ENCODE measurements at regions not wholly inside any gene's neighbourhood (a gene's known extent, or its start where the extent isn't known, plus 50 kb on each side); places are given as distances from the start of the nearest gene placed in this dataset.
"Not testable (repeated sequence)": the region's sequence is repeated elsewhere in the genome, so short reads cannot be mapped to it uniquely, and the experiment has no call there.

GRCh38 chr22:48426466-48427380 is 1401.0 kb downstream of the BRD1 start:
- ATAC-seq (replicated peaks) (no peak), DNase-seq (no peak)
- no peaks in the 10 kb centered on the region for H3K4me1 Mint-ChIP-seq
- no peak overlapping the region for H3K4me3 Mint-ChIP-seq
- no peaks in the 10 kb centered on the region for H3K36me3 Mint-ChIP-seq
- H3K27ac Mint-ChIP-seq: no peak overlapping the region
- peaks cover 71 to 92% of the 10 kb centered on the region in 2 donors for H3K27me3 Mint-ChIP-seq
- peaks cover 0 to 3% of the 10 kb centered on the region in 2 donors for H3K9me3 Mint-ChIP-seq

- Mint-ChIP-seq H3K9me3 (peaks cover 0 to 7% of the 10 kb centered on the region in 2 donors), H3K27me3 (peaks cover 70 to 91% of the 10 kb centered on the region in 2 donors), H3K4me3 (no peak overlapping the region), H3K27ac (no peak overlapping the region), H3K36me3 (no peaks in the 10 kb centered on the region), H3K4me1 (no peaks in the 10 kb centered on the region)
- ATAC-seq (replicated peaks) (no peak), DNase-seq (no peak)
These were observed 1402.0 kb downstream of the BRD1 start for GRCh38 chr22:48425641-48426040.

GRCh38 chr22:48425091-48425506 is 1402.6 kb downstream of the BRD1 start:
- DNase-seq: no peak
- H3K27ac Mint-ChIP-seq: no peak overlapping the region
- H3K4me3 Mint-ChIP-seq: no peak overlapping the region
- ATAC-seq (replicated peaks): no peak
- H3K27me3 Mint-ChIP-seq: peaks cover 67 to 91% of the 10 kb centered on the region in 2 donors
- no peaks in the 10 kb centered on the region for H3K4me1 Mint-ChIP-seq
- H3K9me3 Mint-ChIP-seq: peaks cover 0 to 7% of the 10 kb centered on the region in 2 donors
- H3K36me3 Mint-ChIP-seq: no peaks in the 10 kb centered on the region

GRCh38 chr22:48424661-48425060 is 1403.0 kb downstream of the BRD1 start:
- no peak for ATAC-seq (replicated peaks)
- H3K9me3 Mint-ChIP-seq: peaks cover 0 to 7% of the 10 kb centered on the region in 2 donors
- H3K27ac Mint-ChIP-seq: no peak overlapping the region
- H3K4me1 Mint-ChIP-seq: no peaks in the 10 kb centered on the region
- H3K27me3 Mint-ChIP-seq: peaks cover 65 to 91% of the 10 kb centered on the region in 2 donors
- no peak for DNase-seq
- no peaks in the 10 kb centered on the region for H3K36me3 Mint-ChIP-seq
- H3K4me3 Mint-ChIP-seq: no peak overlapping the region

GRCh38 chr22:48424201-48424627 is 1403.5 kb downstream of the BRD1 start:
- Mint-ChIP-seq H3K4me1 (no peaks in the 10 kb centered on the region), H3K4me3 (no peak overlapping the region)
- no peak for ATAC-seq (replicated peaks)

GRCh38 chr22:48423481-48423911 is 1404.2 kb downstream of the BRD1 start:
- H3K27ac Mint-ChIP-seq: no peak overlapping the region
- no peak for ATAC-seq (replicated peaks)

More at GRCh38 chr22:48424201-48424627, 1403.5 kb downstream of the BRD1 start:
- Mint-ChIP-seq H3K36me3 (no peaks in the 10 kb centered on the region), H3K27me3 (peaks cover 65 to 91% of the 10 kb centered on the region in 2 donors), H3K9me3 (peaks cover 0 to 7% of the 10 kb centered on the region in 2 donors), H3K27ac (no peak overlapping the region)
- no peak for DNase-seq

GRCh38 chr22:48422900-48423480 is 1404.7 kb downstream of the BRD1 start:
- H3K4me1 Mint-ChIP-seq: no peaks in the 10 kb centered on the region
- H3K9me3 Mint-ChIP-seq: peaks cover 0 to 7% of the 10 kb centered on the region in 2 donors
- H3K27ac Mint-ChIP-seq: no peak overlapping the region
- no peaks in the 10 kb centered on the region for H3K36me3 Mint-ChIP-seq
- peaks cover 65 to 90% of the 10 kb centered on the region in 2 donors for H3K27me3 Mint-ChIP-seq
- ATAC-seq (replicated peaks): no peak
- no peak overlapping the region for H3K4me3 Mint-ChIP-seq
- DNase-seq: no peak

More at GRCh38 chr22:48423481-48423911, 1404.2 kb downstream of the BRD1 start:
- Mint-ChIP-seq H3K4me3 (no peak overlapping the region), H3K27me3 (peaks cover 69 to 91% of the 10 kb centered on the region in 2 donors), H3K4me1 (no peaks in the 10 kb centered on the region), H3K9me3 (peaks cover 0 to 7% of the 10 kb centered on the region in 2 donors), H3K36me3 (no peaks in the 10 kb centered on the region)
- DNase-seq: no peak

GRCh38 chr22:48418831-48419230 is 1408.8 kb downstream of the BRD1 start:
- ATAC-seq (replicated peaks): no peak
- Mint-ChIP-seq H3K4me1 (no peaks in the 10 kb centered on the region), H3K9me3 (peaks cover 0 to 7% of the 10 kb centered on the region in 2 donors), H3K27me3 (peaks cover 36 to 75% of the 10 kb centered on the region in 2 donors), H3K4me3 (no peak overlapping the region), H3K36me3 (no peaks in the 10 kb centered on the region), H3K27ac (no peak overlapping the region)
- no peak for DNase-seq

GRCh38 chr22:48417225-48418070 is 1410.2 kb downstream of the BRD1 start:
- Mint-ChIP-seq H3K27me3 (peaks cover 39 to 71% of the 10 kb centered on the region in 2 donors), H3K27ac (no peak overlapping the region), H3K4me1 (no peaks in the 10 kb centered on the region), H3K36me3 (no peaks in the 10 kb centered on the region), H3K9me3 (peaks cover 0 to 5% of the 10 kb centered on the region in 2 donors), H3K4me3 (no peak overlapping the region)
- DNase-seq: no peak
- no peak for ATAC-seq (replicated peaks)

GRCh38 chr22:48416396-48417224 is 1411.1 kb downstream of the BRD1 start:
- peaks cover 0 to 3% of the 10 kb centered on the region in 2 donors for H3K9me3 Mint-ChIP-seq
- H3K4me3 Mint-ChIP-seq: no peak overlapping the region
- no peaks in the 10 kb centered on the region for H3K4me1 Mint-ChIP-seq
- no peak for DNase-seq
- H3K27me3 Mint-ChIP-seq: peaks cover 37 to 69% of the 10 kb centered on the region in 2 donors
- H3K36me3 Mint-ChIP-seq: no peaks in the 10 kb centered on the region
- no peak overlapping the region for H3K27ac Mint-ChIP-seq
- ATAC-seq (replicated peaks): no peak

- H3K36me3 Mint-ChIP-seq: no peaks in the 10 kb centered on the region
- H3K4me1 Mint-ChIP-seq: no peaks in the 10 kb centered on the region
- no peak for ATAC-seq (replicated peaks)
- H3K27me3 Mint-ChIP-seq: peaks cover 41 to 70% of the 10 kb centered on the region in 2 donors
- H3K9me3 Mint-ChIP-seq: no peaks in the 10 kb centered on the region
- no peak overlapping the region for H3K27ac Mint-ChIP-seq
- no peak overlapping the region for H3K4me3 Mint-ChIP-seq
- no peak for DNase-seq
These were observed 1412.2 kb downstream of the BRD1 start for GRCh38 chr22:48415520-48415919.

- Mint-ChIP-seq H3K4me3 (no peak overlapping the region), H3K27ac (no peak overlapping the region), H3K9me3 (no peaks in the 10 kb centered on the region), H3K36me3 (no peaks in the 10 kb centered on the region), H3K27me3 (peaks cover 40 to 66% of the 10 kb centered on the region in 2 donors), H3K4me1 (no peaks in the 10 kb centered on the region)
- DNase-seq (no peak), ATAC-seq (replicated peaks) (no peak)
These were observed 1413.0 kb downstream of the BRD1 start for GRCh38 chr22:48414651-48415050.

- H3K27me3 Mint-ChIP-seq: peaks cover 30 to 54% of the 10 kb centered on the region in 2 donors
- H3K4me3 Mint-ChIP-seq; ATAC-seq (replicated peaks); H3K9me3 Mint-ChIP-seq; H3K27ac Mint-ChIP-seq; DNase-seq; H3K4me1 Mint-ChIP-seq; H3K36me3 Mint-ChIP-seq: not testable (repeated sequence)
These were observed 1414.7 kb downstream of the BRD1 start for GRCh38 chr22:48412931-48413330.
